HPDE6-E6E7 (cell line): ENCODE measurements at regions not wholly inside any gene's neighbourhood (a gene's known extent, or its start where the extent isn't known, plus 50 kb on each side); places are given as distances from the start of the nearest gene placed in this dataset.
"Not testable (repeated sequence)": the region's sequence is repeated elsewhere in the genome, so short reads cannot be mapped to it uniquely, and the experiment has no call there.

Experiments
- DNase-seq: peaks from one replicate; pipeline ENCODE4 v3.0.0; 2011; ENCODE audit warnings: missing footprints; ENCODE audit errors: extremely low spot score

- DNase-seq: no peak
Observed at GRCh38 chr3:153901991-153902390, 219.2 kb upstream of the ARHGEF26 start.

DNA sequence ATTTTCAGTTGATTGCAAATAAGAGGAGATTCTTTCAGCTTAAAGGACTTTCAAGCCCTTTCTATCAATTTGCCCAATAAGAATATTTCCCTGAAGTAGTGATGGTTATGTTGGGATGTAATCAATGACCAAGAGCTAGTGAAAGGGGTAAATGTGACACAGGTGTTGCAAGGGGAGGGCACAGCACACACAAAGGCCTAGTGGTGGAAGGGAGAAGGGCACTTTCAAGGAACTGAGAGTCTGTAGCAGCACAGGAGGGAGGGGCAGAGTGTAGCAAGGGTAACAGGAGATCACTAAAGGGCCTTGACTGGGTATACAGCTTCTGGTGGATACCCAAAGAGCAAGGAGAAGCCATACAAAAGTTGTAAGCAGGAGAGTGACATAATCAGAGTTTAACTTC, 217.8 kb upstream of the ARHGEF26 start:
- DNase-seq: no peak

GRCh38 chr3:153906366-153906765, 214.8 kb upstream of the ARHGEF26 start:
- no peak for DNase-seq

DNA sequence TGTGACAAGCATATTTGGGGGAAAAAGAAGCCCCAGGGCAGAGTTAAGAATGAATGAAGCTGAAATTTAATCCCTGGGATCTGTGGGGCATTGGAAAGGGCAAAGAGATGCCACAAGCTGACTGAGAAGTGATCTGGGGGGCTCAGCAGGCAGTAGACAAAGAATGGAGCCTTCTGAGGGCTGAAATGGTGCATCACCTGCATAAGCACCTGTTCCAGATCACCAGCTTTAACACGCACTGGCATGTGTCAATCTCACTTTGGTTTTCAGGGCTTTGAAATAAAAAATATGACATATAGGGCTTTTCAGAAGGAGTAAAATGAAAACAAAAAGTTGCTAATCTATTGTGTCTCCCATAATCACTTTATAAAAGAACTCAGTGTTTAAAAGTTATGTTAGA, 210.8 kb upstream of the ARHGEF26 start:
- DNase-seq: no peak

GRCh38 chr3:153911116-153911515, 210.1 kb upstream of the ARHGEF26 start:
- no peak for DNase-seq

GRCh38 chr3:153919773-153920172, 201.4 kb upstream of the ARHGEF26 start:
- no peak for DNase-seq

GRCh38 chr3:153921826-153922225, 199.4 kb upstream of the ARHGEF26 start:
- DNase-seq: no peak

GRCh38 chr3:153925841-153926514, 195.2 kb upstream of the ARHGEF26 start:
- DNase-seq: no peak

- DNase-seq: peak; percentile 10
Observed at GRCh38 chr3:153927107-153927506, 194.1 kb upstream of the ARHGEF26 start.

- DNase-seq: no peak
Observed at GRCh38 chr3:153928851-153929250, 192.3 kb upstream of the ARHGEF26 start.

- not testable (repeated sequence) for DNase-seq
Observed at GRCh38 chr3:153933481-153933880, 187.7 kb upstream of the ARHGEF26 start.

DNA sequence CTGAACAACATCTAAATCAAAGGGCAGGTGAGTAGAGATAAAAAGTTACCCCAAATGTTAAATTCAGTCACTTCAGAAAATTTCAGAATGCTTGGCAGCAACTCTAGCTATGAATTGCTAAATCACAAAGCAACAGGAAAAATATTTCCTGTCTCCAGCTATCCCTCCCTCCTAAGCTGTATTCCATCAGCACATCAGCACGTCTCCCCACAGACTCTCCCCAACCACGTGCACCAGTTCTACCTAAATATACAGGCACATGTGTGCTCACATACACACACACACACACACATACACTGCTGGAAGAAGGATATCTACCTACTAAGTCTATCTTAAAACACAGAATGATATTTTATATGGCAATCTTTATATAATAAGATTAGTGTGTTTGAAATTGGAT, 177.1 kb upstream of the ARHGEF26 start:
- DNase-seq: no peak

DNA sequence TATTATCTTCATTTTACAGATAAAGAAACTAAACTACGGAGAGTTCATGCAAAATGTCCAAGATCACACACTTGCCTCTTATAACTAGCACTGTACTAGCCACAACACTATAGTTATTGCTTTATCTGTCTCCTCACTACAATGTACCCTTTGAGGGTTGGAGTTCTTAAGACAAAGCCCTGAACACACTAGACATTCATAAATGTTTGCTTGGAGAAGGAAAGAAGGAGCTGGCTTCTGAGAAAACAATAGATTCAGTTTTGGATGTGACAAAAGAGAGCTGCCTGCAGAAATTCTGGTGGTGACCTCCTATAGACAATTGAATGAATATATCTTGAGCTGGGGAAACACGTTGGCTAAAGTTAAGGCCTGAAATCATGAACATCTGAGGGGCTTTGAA, 169.9 kb upstream of the ARHGEF26 start:
- no peak for DNase-seq

DNA sequence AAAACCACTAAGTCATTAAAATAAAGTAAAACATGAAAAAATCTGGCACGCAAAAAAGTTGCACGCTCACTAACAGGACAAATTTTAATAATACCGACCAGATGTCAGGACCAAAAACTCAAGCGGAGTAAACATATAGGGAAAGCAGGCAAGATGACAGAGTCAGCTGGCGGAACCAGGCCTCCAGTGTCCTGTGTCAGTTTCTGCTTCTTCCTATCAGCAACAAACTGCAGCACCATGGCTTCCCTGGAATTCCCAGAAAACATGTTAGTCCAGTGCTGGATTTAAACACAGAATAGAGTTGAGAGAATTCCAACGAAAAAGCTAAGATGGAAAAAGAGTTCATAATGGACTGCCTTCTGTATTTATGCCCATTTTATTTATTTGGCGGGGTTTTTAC, 169.1 kb upstream of the ARHGEF26 start:
- no peak for DNase-seq

DNA sequence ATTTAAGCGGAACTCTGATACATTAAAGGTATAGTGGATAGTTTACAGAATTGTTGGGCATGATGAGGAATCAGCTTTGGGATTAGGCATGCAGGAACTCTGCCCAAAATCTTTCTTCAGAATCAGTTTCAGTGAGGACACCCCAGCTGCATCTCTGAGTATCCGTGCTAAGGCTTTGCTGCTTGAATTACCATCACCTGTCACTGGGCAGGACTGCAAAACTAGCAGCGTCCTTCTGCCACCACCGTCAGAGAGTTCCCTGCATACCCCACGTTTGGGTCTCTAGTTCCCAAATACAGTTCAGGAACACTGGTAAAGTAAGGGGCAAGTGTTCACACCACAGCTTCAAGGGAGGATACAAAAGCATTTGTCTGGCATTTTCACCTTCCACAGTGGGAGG, 164.6 kb upstream of the ARHGEF26 start:
- DNase-seq: no peak

GRCh38 chr3:153957421-153957820, 163.8 kb upstream of the ARHGEF26 start:
- no peak for DNase-seq

DNA sequence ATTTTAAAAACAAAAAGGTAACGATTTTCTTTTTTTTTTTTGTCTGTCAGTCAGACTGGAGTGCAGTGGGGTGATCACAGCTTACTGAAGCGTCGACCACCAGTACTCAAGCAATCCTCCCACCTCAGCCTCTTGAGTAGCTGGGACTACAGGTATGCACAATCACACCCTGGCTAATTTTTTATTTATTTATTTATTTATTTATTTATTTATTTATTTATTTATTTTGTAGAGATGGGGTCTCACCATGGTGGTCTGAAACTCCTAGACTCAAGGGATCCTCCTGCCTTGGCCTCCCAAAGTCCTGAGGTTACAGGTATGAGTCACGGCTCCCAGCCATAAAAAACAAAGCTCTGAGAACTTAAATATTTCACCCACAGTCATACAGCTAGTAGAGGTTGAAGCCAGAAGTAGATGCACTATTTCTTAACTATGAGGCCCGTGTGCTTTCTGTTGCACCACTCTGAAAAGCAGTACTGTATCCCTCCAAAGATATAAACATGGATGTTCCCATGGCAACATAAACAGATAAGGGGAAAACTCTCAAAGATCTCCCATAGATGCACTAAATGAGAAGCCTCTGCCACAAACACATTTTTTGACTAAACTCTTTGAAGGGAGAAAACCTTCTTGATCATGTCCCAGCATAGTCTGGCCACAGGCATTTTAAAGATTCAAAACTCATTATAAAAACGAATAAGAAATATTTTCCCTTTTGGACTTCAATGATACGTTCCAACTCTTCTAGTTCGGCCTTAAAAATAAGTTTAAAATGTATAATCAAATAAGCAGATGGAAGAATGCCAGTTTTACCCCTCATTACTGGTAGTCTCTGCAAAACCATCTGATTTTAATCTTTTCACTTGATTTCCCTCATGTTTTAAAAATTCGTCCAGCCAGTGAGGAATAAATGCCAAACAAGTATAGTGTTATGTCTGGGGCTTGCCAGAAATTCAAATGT, 162.3 kb upstream of the ARHGEF26 start:
- DNase-seq: no peak

DNA sequence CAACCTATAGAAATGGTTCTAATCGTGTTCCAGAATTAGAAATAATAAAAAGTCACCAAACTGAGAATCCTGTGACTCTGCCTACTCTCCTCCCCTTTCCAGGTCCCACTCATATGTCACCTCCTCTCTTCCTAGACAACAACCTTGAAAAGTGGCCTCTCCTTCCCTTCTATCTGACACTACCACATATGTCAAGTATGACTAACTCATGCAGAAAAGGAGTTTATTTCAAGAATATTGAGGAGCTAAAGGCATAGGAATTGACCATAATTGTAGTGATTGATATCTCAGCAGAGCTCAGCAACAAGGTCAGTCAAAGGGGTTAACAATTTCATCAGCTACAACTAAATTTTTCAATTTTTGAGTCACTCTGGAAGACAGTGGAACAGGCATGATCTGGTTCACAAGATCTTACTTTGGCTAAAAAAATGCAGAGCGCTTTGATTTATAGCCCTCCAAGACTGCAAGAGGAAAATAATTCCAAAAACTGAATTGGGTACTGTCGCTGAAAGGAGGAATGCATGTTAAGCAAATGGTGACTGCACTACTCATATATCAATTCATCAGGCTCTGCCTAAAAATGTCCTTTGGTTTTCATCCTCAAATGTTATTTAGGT, 160.6 kb upstream of the ARHGEF26 start:
- DNase-seq: no peak

DNA sequence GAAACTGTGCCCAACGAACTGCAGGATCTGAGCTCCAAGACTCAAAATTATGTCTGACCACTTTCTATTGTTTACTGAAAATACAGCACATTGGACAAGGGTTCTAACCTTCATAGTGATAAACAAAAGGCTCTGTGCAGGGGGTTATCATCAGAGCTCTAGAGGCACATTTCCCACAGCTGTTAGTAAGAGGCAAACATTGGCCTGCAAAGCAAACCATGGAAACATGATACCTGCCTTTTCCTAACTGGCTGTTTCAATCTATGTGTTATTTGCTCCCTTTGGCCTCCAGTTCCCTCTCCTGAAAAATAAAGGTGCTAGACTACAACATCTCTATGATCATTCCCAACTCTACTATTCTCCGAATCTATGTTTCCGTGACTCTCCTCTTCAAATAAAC, 159.7 kb upstream of the ARHGEF26 start:
- no peak for DNase-seq

DNA sequence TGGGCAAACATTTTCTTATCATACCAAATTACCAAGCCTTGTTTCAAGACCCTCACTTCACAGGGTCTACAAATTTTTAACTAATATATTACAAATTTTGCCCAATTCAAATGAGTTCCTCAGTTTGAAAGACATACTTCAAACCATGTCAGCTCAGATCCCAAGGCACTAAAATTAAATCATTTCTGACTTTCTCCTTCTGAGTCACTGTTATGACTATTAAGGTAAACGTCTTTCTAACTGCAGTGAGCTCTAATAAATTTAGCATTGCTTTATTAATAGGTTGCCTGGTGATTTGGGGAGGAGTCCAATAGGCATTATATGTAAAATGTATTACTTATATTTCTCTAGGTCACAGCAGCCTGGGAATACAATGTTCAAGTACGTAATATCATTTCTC, 158.2 kb upstream of the ARHGEF26 start:
- DNase-seq: no peak

GRCh38 chr3:153967260-153967659, 153.9 kb upstream of the ARHGEF26 start:
- no peak for DNase-seq

- no peak for DNase-seq
Observed at GRCh38 chr3:153970047-153970446, 151.1 kb upstream of the ARHGEF26 start.
